Activated naive CD8-positive, alpha-beta T cell (primary cell): ENCODE measurements at regions not wholly inside any gene's neighbourhood (a gene's known extent, or its start where the extent isn't known, plus 50 kb on each side); places are given as distances from the start of the nearest gene placed in this dataset.

Experiments used
- H3K27ac Mint-ChIP-seq: one replicate; pipeline ENCODE4 v1.8.0; 2021; ENCODE audit warnings: mixed read lengths
- H3K27me3 Mint-ChIP-seq: one replicate; pipeline ENCODE4 v1.8.0; 2021; ENCODE audit warnings: mixed read lengths
- H3K36me3 Mint-ChIP-seq: one replicate; pipeline ENCODE4 v1.8.0; 2021; ENCODE audit warnings: mixed read lengths
- H3K4me1 Mint-ChIP-seq: one replicate; pipeline ENCODE4 v1.8.0; 2021; ENCODE audit warnings: low read depth, mixed read lengths
- H3K4me3 Mint-ChIP-seq: one replicate; pipeline ENCODE4 v1.8.0; 2021; ENCODE audit warnings: mild to moderate bottlenecking, mixed read lengths
- H3K9me3 Mint-ChIP-seq: one replicate; pipeline ENCODE4 v1.8.0; 2021; ENCODE audit warnings: low read depth, mixed read lengths

DNA sequence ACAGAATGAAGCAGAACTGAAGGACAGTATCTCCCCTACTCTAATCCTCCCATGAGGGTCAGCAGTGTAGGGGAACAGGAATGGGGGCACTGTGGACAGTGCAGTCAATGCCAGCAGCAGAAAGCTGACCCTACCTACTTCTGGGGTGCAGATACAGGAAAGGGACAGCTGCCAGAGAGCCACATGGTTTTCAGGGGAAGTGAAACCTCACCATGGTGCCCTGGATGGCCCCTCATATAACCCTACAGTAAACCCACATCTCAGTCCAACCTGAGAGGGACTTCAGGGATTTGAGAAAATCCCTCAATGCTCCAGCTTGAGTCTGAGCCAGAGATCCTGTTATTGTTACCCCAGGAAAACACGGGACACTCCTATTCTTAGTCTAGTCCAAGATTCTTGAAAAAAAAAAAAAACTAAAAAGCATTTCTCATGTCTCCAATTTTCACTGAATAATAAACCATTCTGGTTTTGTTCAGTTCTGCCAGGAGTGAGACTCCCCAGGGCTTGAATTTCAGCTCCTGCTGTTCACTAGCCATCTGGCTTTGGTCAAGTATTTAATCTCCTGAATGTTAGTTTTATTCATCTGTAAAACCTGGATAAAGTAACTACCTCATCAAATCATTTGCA is 511.6 kb upstream of the ARGLU1 start:
- no peaks in the 10 kb centered on the region for H3K4me1 Mint-ChIP-seq
- no peaks in the 10 kb centered on the region for H3K27me3 Mint-ChIP-seq
- no peak overlapping the region for H3K4me3 Mint-ChIP-seq
- H3K27ac Mint-ChIP-seq: no peak overlapping the region
- peaks cover 16% of the 10 kb centered on the region for H3K9me3 Mint-ChIP-seq
- H3K36me3 Mint-ChIP-seq: no peaks in the 10 kb centered on the region

- Mint-ChIP-seq H3K36me3 (no peaks in the 10 kb centered on the region), H3K9me3 (peaks cover 10% of the 10 kb centered on the region)
Observed at GRCh38 chr13:107078229-107078765, 510.4 kb upstream of the ARGLU1 start.

DNA sequence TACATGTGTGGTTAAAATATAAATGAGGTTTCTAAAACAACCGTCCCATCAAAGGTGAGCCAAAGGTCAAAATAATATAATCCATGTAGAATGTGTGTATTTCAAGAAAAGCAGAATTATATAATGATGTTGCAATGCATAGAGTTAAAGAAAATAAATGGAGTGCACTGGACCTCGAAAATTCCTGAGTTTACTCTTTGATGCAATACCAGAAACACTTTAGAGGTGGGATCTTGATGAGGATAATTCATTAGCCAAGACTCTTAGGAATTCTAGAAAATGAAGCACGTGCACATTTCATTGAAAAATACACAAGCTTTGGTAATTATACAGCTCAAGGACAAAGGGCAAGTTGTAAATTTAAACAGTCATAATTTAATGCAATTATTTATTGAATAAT is 508.9 kb upstream of the ARGLU1 start:
- H3K36me3 Mint-ChIP-seq: no peaks in the 10 kb centered on the region
- no peaks in the 10 kb centered on the region for H3K27me3 Mint-ChIP-seq
- H3K9me3 Mint-ChIP-seq: peaks cover 8% of the 10 kb centered on the region
- H3K27ac Mint-ChIP-seq: no peak overlapping the region
- H3K4me3 Mint-ChIP-seq: no peak overlapping the region
- H3K4me1 Mint-ChIP-seq: no peaks in the 10 kb centered on the region

More at GRCh38 chr13:107078229-107078765, 510.4 kb upstream of the ARGLU1 start:
- no peak overlapping the region for H3K4me3 Mint-ChIP-seq
- no peaks in the 10 kb centered on the region for H3K27me3 Mint-ChIP-seq
- no peak overlapping the region for H3K27ac Mint-ChIP-seq
- H3K4me1 Mint-ChIP-seq: no peaks in the 10 kb centered on the region

DNA sequence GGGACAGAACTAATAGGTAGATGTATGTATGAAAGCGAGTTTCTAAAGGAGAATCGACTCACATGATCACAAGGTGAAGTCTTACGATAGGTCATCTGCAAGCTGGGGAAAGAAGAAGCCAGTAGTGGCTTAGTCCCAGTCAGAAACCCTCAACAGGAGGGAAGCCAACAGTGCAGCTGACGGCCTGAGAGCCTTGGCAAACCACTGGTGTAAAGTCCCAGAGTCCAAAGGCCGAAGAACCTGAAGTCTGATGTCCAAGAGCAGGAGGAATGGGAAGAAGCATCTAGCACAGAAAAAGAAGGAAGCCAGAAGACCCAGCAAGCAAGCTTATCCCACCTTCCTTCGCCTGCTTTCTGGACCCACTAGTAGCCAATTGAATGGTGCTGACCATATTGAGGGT is 507.6 kb upstream of the ARGLU1 start:
- H3K4me3 Mint-ChIP-seq: no peak overlapping the region
- H3K36me3 Mint-ChIP-seq: no peaks in the 10 kb centered on the region
- H3K27ac Mint-ChIP-seq: no peak overlapping the region
- H3K4me1 Mint-ChIP-seq: no peaks in the 10 kb centered on the region
- no peaks in the 10 kb centered on the region for H3K27me3 Mint-ChIP-seq
- H3K9me3 Mint-ChIP-seq: peaks cover 8% of the 10 kb centered on the region

DNA sequence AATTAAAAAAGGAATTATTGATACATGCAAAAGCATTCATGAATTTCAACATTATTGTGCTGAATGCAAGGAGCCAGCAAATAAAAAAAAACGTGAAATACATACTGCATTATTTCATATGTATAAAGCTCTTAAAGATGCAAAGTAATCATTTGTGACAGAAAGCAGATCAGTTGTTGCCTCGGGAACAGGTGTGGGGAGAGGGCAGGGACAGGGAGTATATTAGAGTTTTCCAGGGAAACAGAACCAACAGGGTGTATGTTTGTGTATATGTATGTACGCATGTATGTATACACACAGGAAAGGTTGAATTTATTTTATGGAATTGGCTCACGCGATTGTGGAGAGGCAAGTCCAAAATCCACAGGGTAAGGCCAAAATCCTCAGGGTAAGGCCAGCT is 502.9 kb upstream of the ARGLU1 start:
- Mint-ChIP-seq H3K4me1 (no peaks in the 10 kb centered on the region), H3K4me3 (no peak overlapping the region), H3K9me3 (no peaks in the 10 kb centered on the region), H3K36me3 (no peaks in the 10 kb centered on the region), H3K27me3 (no peaks in the 10 kb centered on the region), H3K27ac (no peak overlapping the region)

GRCh38 chr13:107069108-107069776 is 501.3 kb upstream of the ARGLU1 start:
- Mint-ChIP-seq H3K27ac (no peak overlapping the region), H3K27me3 (no peaks in the 10 kb centered on the region), H3K4me1 (no peaks in the 10 kb centered on the region), H3K4me3 (no peak overlapping the region), H3K36me3 (no peaks in the 10 kb centered on the region), H3K9me3 (no peaks in the 10 kb centered on the region)

DNA sequence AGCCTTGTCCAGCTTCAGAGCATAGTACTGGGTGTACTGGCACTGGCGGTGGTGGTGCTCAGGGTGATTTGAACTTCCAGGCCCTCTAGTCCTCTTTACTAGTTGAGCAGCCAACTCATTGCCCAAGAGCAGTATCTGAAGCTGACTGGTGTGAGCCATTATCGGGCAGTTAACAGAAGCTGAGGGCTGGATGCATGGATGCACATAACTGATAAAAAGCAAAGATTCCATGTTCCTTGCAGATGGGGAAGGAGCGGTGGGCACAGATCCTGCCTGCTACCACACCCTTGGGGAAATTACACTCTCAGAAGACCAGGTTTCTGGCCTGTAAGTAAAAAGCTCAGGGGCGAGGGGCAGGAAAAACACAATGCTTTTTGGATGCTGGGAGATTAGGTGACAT is 499.4 kb upstream of the ARGLU1 start:
- no peaks in the 10 kb centered on the region for H3K27me3 Mint-ChIP-seq
- H3K27ac Mint-ChIP-seq: no peak overlapping the region
- H3K4me3 Mint-ChIP-seq: no peak overlapping the region
- H3K4me1 Mint-ChIP-seq: no peaks in the 10 kb centered on the region
- H3K9me3 Mint-ChIP-seq: no peaks in the 10 kb centered on the region
- H3K36me3 Mint-ChIP-seq: no peaks in the 10 kb centered on the region

- Mint-ChIP-seq H3K27ac (no peak overlapping the region), H3K4me3 (no peak overlapping the region), H3K9me3 (no peaks in the 10 kb centered on the region), H3K36me3 (no peaks in the 10 kb centered on the region), H3K27me3 (no peaks in the 10 kb centered on the region), H3K4me1 (no peaks in the 10 kb centered on the region)
Observed at GRCh38 chr13:107066355-107066754, 498.4 kb upstream of the ARGLU1 start.

DNA sequence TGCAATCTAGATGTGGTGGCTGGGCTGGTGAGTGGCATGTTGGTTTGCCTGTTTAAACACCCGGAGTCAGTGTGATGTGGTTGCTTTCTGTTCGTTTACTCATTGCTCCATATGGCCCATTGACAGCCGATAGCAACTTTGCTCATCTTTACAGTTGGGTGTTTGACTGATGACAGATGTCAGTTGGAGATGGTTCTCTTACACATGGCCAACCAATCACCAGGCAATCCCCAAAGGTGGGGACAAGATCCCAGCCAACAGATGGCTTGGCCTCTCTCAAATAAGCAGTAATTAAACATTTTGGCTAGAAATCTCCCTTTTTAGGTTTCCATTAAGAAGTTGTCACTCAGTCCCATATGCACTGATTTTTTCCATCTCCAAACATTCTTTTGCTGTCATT is 497.1 kb upstream of the ARGLU1 start:
- Mint-ChIP-seq H3K9me3 (no peaks in the 10 kb centered on the region), H3K4me3 (no peak overlapping the region), H3K4me1 (no peaks in the 10 kb centered on the region), H3K27ac (no peak overlapping the region), H3K36me3 (no peaks in the 10 kb centered on the region), H3K27me3 (no peaks in the 10 kb centered on the region)

- Mint-ChIP-seq H3K36me3 (no peaks in the 10 kb centered on the region), H3K9me3 (no peaks in the 10 kb centered on the region), H3K4me3 (no peak overlapping the region), H3K27ac (no peak overlapping the region), H3K27me3 (no peaks in the 10 kb centered on the region), H3K4me1 (no peaks in the 10 kb centered on the region)
Observed at GRCh38 chr13:107057028-107057631, 489.2 kb upstream of the ARGLU1 start.

DNA sequence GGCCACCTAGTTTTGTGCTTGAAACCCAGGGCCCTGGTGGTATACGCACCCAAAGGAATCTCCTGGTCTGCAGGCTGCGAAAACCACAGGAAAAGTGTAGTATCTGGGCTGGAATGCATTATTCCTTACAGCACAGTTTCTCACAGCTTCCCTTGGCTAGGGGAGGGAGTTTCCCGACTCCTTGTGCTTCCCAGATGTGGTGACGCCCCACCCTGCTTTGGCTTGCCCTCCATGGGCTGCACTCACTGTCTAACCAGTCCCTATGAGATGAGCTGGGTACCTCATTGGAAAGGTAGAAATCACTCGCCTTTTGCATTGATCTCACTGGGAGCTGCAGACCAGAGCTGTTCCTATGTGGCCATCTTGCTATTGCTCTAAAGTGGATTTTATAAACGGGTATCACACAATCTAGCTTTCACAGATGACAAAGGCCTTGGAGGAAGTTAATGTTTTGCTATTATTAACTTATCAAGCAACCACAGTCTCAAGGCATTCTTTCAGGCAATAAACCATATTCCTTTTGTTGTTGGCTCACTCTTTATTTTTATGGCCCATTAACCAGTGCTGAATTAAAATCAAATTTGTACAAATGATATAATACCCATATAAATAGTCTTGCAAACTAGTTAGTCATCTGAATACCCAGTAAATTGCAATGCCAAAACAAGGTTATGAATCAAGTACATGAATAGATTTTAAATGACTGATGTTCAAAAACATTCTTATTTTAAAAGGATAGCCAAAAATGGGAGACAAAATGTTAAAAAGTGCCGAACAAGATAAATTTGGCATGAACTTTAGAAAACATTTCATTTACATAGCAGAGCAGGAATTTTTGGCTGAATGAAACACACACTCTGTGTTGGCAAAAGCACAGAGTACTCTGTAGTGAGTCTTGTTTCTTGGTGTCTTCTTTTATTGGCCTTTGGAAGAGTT is 475.4 kb upstream of the ARGLU1 start:
- H3K4me1 Mint-ChIP-seq: no peaks in the 10 kb centered on the region
- H3K27ac Mint-ChIP-seq: no peak overlapping the region
- peaks cover 3% of the 10 kb centered on the region for H3K9me3 Mint-ChIP-seq
- H3K4me3 Mint-ChIP-seq: no peak overlapping the region
- no peaks in the 10 kb centered on the region for H3K36me3 Mint-ChIP-seq
- no peaks in the 10 kb centered on the region for H3K27me3 Mint-ChIP-seq

- no peak overlapping the region for H3K27ac Mint-ChIP-seq
- H3K36me3 Mint-ChIP-seq: no peaks in the 10 kb centered on the region
- peaks cover 1% of the 10 kb centered on the region for H3K9me3 Mint-ChIP-seq
- H3K4me1 Mint-ChIP-seq: no peaks in the 10 kb centered on the region
- H3K4me3 Mint-ChIP-seq: no peak overlapping the region
- H3K27me3 Mint-ChIP-seq: no peaks in the 10 kb centered on the region
Observed at GRCh38 chr13:107035778-107036177, 467.8 kb upstream of the ARGLU1 start.

DNA sequence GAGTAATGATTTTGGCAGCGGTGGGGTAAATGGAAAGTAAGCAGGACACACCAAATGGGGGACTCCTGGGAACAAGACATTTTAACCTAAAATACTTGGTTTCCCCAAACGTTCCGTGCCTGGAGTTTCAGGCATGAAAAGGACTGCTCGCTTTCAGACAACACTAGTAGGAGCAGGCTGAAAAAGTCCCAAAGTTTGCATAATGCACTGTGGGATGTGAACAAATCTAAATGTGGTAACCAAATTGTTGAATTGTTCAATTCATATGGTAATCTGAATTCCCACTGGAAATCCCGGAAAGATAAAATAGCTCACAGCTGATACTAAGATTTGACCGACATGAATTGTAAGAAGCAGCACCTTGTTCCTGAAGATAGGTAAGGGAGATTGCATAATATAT is 467.2 kb upstream of the ARGLU1 start:
- no peaks in the 10 kb centered on the region for H3K4me1 Mint-ChIP-seq
- no peaks in the 10 kb centered on the region for H3K36me3 Mint-ChIP-seq
- H3K27me3 Mint-ChIP-seq: no peaks in the 10 kb centered on the region
- H3K4me3 Mint-ChIP-seq: no peak overlapping the region
- H3K9me3 Mint-ChIP-seq: peaks cover 3% of the 10 kb centered on the region
- no peak overlapping the region for H3K27ac Mint-ChIP-seq

GRCh38 chr13:107034236-107034872 is 466.4 kb upstream of the ARGLU1 start:
- H3K27ac Mint-ChIP-seq: no peak overlapping the region
- no peaks in the 10 kb centered on the region for H3K4me1 Mint-ChIP-seq
- peaks cover 3% of the 10 kb centered on the region for H3K9me3 Mint-ChIP-seq
- H3K4me3 Mint-ChIP-seq: no peak overlapping the region
- H3K27me3 Mint-ChIP-seq: no peaks in the 10 kb centered on the region
- no peaks in the 10 kb centered on the region for H3K36me3 Mint-ChIP-seq
